SK-N-SH (cell line): ENCODE measurements at regions not wholly inside any gene's neighbourhood (a gene's known extent, or its start where the extent isn't known, plus 50 kb on each side); places are given as distances from the start of the nearest gene placed in this dataset.

Experiments
- CTCF ChIA-PET: fragments of 300-600, 350-600 bp; formaldehyde crosslinking; extraction: SDS; loops from one replicate; lab custom pipeline; 2021; lab: Yijun Ruan, JAX
- POLR2A ChIA-PET: fragments of 350-600 bp; sonication (Branson Sonifier 250); formaldehyde crosslinking; extraction: SDS; loops from one replicate; lab custom pipeline; 2020; ENCODE audit warnings: antibody characterized with exemption, inconsistent platforms; lab: Yijun Ruan, JAX
- DNase-seq: peaks from one replicate; pipeline ENCODE4 v3.0.0; 2012
- H2AFZ ChIP-seq: fragments of 200-600 bp; sonication (generic); 2 replicates; pipeline ENCODE4 v1.8.1; 2016; ENCODE audit warnings: antibody characterized with exemption, mild to moderate bottlenecking, low read depth
- H3F3A ChIP-seq: fragments of 200-600 bp; sonication (generic); replicated peaks from 2 replicates; pipeline ENCODE3; 2016; ENCODE audit warnings: antibody characterized with exemption, mild to moderate bottlenecking; ENCODE audit not compliant: insufficient read depth
- H3K27ac ChIP-seq, 2 experiments: fragments of 200-500 bp in 1 of 2; fragments of 200-600 bp in 1 of 2; sonication (Bioruptor generic) in 1 of 2; sonication (generic), shearing (Covaris generic) in 1 of 2; 2 replicates each; pipeline versions ENCODE4 v1.5.1 to v1.6.1; 2014 to 2016; ENCODE audit warnings: low read depth in 2 of 2, inconsistent platforms in 1 of 2, low read length in 1 of 2, mild to moderate bottlenecking in 1 of 2, mixed read lengths in 1 of 2
- H3K27me3 ChIP-seq: fragments of 200-600 bp; sonication (generic), shearing (Covaris generic); 2 replicates; pipeline ENCODE4 v1.6.1; 2016; ENCODE audit warnings: mixed run types; ENCODE audit not compliant: insufficient read depth
- H3K36me3 ChIP-seq, 2 experiments: fragments of 200-500 bp in 1 of 2; fragments of 200-600 bp in 1 of 2; sonication (Bioruptor generic) in 1 of 2; sonication (generic) in 1 of 2; replicated peaks in 1 of 2; 2 replicates each; pipeline versions ENCODE3 to v1.5.1; 2014 to 2016; ENCODE audit warnings: low read length in 1 of 2, mild to moderate bottlenecking in 1 of 2; ENCODE audit not compliant: insufficient read depth in 2 of 2, control insufficient read depth in 1 of 2
- H3K4me1 ChIP-seq, 2 experiments: fragments of 200-500 bp in 1 of 2; fragments of 200-600 bp in 1 of 2; sonication (Bioruptor generic) in 1 of 2; sonication (generic), shearing (Covaris generic) in 1 of 2; 2 replicates each; pipeline versions ENCODE4 v1.5.1 to v1.6.1; 2014 to 2016; ENCODE audit warnings: low read depth in 1 of 2, low read length in 1 of 2, mixed run types in 1 of 2; ENCODE audit not compliant: insufficient read depth in 2 of 2, control insufficient read depth in 1 of 2
- H3K4me2 ChIP-seq: fragments of 200-600 bp; sonication (generic), shearing (Covaris generic); 2 replicates; pipeline ENCODE4 v1.6.1; 2017; ENCODE audit warnings: mixed run types
- H3K4me3 ChIP-seq, 2 experiments: fragments of 200-500 bp in 1 of 2; fragments of 200-600 bp in 1 of 2; sonication (Bioruptor generic) in 1 of 2; sonication (generic), shearing (Covaris generic) in 1 of 2; 2 replicates each; pipeline versions ENCODE4 v1.5.1 to v1.8.1; 2014 to 2016; ENCODE audit warnings: low read depth in 2 of 2, inconsistent platforms in 1 of 2, low read length in 1 of 2, mild to moderate bottlenecking in 1 of 2, mixed read lengths in 1 of 2, moderate library complexity in 1 of 2
- H3K79me2 ChIP-seq: fragments of 200-600 bp; sonication (generic); 2 replicates; pipeline ENCODE4 v1.8.1; 2017; ENCODE audit warnings: mild to moderate bottlenecking; ENCODE audit not compliant: insufficient read depth
- H3K9ac ChIP-seq: fragments of 200-600 bp; sonication (generic); 2 replicates; pipeline ENCODE4 v1.6.1; 2017; ENCODE audit warnings: mixed run types
- H3K9me2 ChIP-seq: fragments of 200-600 bp; sonication (generic); 2 replicates; pipeline ENCODE4 v1.6.1; 2017; ENCODE audit warnings: mixed run types
- H3K9me3 ChIP-seq: fragments of 200-600 bp; sonication (generic); 2 replicates; pipeline ENCODE4 v1.6.1; 2017; ENCODE audit warnings: mixed run types, mild to moderate bottlenecking, moderate library complexity
- H4K20me1 ChIP-seq: fragments of 200-600 bp; sonication (generic); 2 replicates; pipeline ENCODE4 v1.6.1; 2017; ENCODE audit warnings: mild to moderate bottlenecking, mixed run types; ENCODE audit not compliant: insufficient read depth
- CHD2 ChIP-seq: fragments of 150-350 bp; IDR thresholded peaks from 2 replicates; pipeline ENCODE4 v1.6.1; 2018; ENCODE audit warnings: low read length; ENCODE audit not compliant: partially characterized antibody
- CTCF ChIP-seq: fragments of 200-600 bp; sonication (generic); IDR thresholded peaks from 2 replicates; pipeline ENCODE4 v1.6.1; 2017; ENCODE audit warnings: antibody characterized with exemption, mild to moderate bottlenecking, moderate library complexity
- ELF1 ChIP-seq: IDR thresholded peaks from 2 replicates; pipeline ENCODE4 v1.4.0; 2012
- EZH2phosphoT487 ChIP-seq: fragments of 200-600 bp; sonication (generic); IDR thresholded peaks from 2 replicates; pipeline ENCODE4 v1.6.1; 2017; ENCODE audit warnings: low read depth, mixed run types, mild to moderate bottlenecking, antibody characterized with exemption, moderate library complexity, borderline replicate concordance
- FOSL2 ChIP-seq: IDR thresholded peaks from 2 replicates; pipeline ENCODE4 v1.4.0; 2012; ENCODE audit warnings: low read depth, mild to moderate bottlenecking, moderate library complexity, borderline replicate concordance
- FOXJ3 ChIP-seq: sonication (generic); formaldehyde crosslinking; IDR thresholded peaks from 2 replicates; pipeline ENCODE4 v1.5.1; 2020; ENCODE audit warnings: mild to moderate bottlenecking, missing genetic modification reagents
- GABPA ChIP-seq: IDR thresholded peaks from 2 replicates; pipeline ENCODE4 v1.4.0; 2012; ENCODE audit warnings: low read depth, mild to moderate bottlenecking
- GATA2 ChIP-seq: sonication (generic); formaldehyde crosslinking; IDR thresholded peaks from 2 replicates; pipeline ENCODE4 v1.5.0; 2020; ENCODE audit warnings: mild to moderate bottlenecking, missing genetic modification reagents
- IRF3 ChIP-seq: fragments of 150-350 bp; IDR thresholded peaks from 2 replicates; pipeline ENCODE4 v1.6.1; 2016; ENCODE audit warnings: mild to moderate bottlenecking, low read depth, low read length
- JUND ChIP-seq: IDR thresholded peaks from 2 replicates; pipeline ENCODE4 v1.4.0; 2012
- MAX ChIP-seq: IDR thresholded peaks from 2 replicates; pipeline ENCODE4 v1.4.0; 2012; ENCODE audit warnings: low read depth
- MEF2A ChIP-seq: IDR thresholded peaks from 2 replicates; pipeline ENCODE4 v1.4.0; 2012; ENCODE audit warnings: low read depth, borderline replicate concordance
- MXI1 ChIP-seq: IDR thresholded peaks from 2 replicates; pipeline ENCODE4 v1.6.1; 2012; ENCODE audit warnings: mild to moderate bottlenecking, low read depth, low read length, improper control_type of control experiment
- NRF1 ChIP-seq: IDR thresholded peaks from 2 replicates; pipeline ENCODE4 v1.6.1; 2012; ENCODE audit warnings: low read depth, mild to moderate bottlenecking, low read length
- PBX3 ChIP-seq: IDR thresholded peaks from 2 replicates; pipeline ENCODE4; 2012
- POLR2AphosphoS5 ChIP-seq: IDR thresholded peaks from 2 replicates; pipeline ENCODE4 v1.6.1; 2012; ENCODE audit warnings: low read depth, low read length
- RAD21 ChIP-seq: IDR thresholded peaks from 2 replicates; pipeline ENCODE4 v1.6.1; 2012; ENCODE audit warnings: mild to moderate bottlenecking, low read length
- RCOR1 ChIP-seq: fragments of 150-350 bp; IDR thresholded peaks from 2 replicates; pipeline ENCODE4 v1.6.1; 2017; ENCODE audit warnings: antibody characterized with exemption, low read length
- TCF12 ChIP-seq: IDR thresholded peaks from 2 replicates; pipeline ENCODE4 v1.4.0; 2012
- TEAD4 ChIP-seq: IDR thresholded peaks from 2 replicates; pipeline ENCODE4 v1.4.0; 2012; ENCODE audit warnings: mild to moderate bottlenecking, borderline replicate concordance; ENCODE audit not compliant: insufficient read depth
- YY1 ChIP-seq: IDR thresholded peaks from 2 replicates; pipeline ENCODE4 v1.4.0; 2012; ENCODE audit warnings: low read depth, mild to moderate bottlenecking
- WGBS: methylation state at CpG from one replicate; pipeline ENCODE4 v1.1.6; 2017; ENCODE audit warnings: low lambda C conversion rate; 5-methylcytosine and 5-hydroxymethylcytosine counted together
- TF ChIP-seq, protein P1 (sequence below): fragments of 150-350 bp; IDR thresholded peaks from 2 replicates; pipeline ENCODE4 v1.6.1; 2017; ENCODE audit warnings: antibody characterized with exemption, low read length, low read depth, borderline replicate concordance

- H3K79me2 ChIP-seq = no peaks in the 10 kb centered on the region
- no peak overlapping the region for H3K27ac ChIP-seq
- TF ChIP-seq ELF1 = no peak
- TF ChIP-seq, protein P1, sequence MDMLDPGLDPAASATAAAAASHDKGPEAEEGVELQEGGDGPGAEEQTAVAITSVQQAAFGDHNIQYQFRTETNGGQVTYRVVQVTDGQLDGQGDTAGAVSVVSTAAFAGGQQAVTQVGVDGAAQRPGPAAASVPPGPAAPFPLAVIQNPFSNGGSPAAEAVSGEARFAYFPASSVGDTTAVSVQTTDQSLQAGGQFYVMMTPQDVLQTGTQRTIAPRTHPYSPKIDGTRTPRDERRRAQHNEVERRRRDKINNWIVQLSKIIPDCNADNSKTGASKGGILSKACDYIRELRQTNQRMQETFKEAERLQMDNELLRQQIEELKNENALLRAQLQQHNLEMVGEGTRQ = no peak
- no peak for TF ChIP-seq POLR2AphosphoS5
- no peak for TF ChIP-seq EZH2phosphoT487
- TF ChIP-seq RCOR1 = no peak
- TF ChIP-seq MAX = no peak
- no peak for TF ChIP-seq MXI1
- no peak for TF ChIP-seq TCF12
- TF ChIP-seq PBX3 = no peak
- TF ChIP-seq JUND = no peak
- no peak for TF ChIP-seq FOSL2
- TF ChIP-seq MEF2A = no peak
- no peak for TF ChIP-seq CHD2
- no peak for TF ChIP-seq GATA2 (CRISPR knock-in tag)
- no peak for TF ChIP-seq RAD21
- no peak for TF ChIP-seq TEAD4
- ChIA-PET CTCF (interaction anchor here (1.7 kb wide), 1 partner anchor 365 kb away, joined by 4 read pairs; no protein-coding TSS in a partner anchor), POLR2A (no interaction called here)
- no peaks in the 10 kb centered on the region for H4K20me1 ChIP-seq
- H3F3A ChIP-seq = no peaks in the 10 kb centered on the region
- WGBS = 88% methylated on average over 1 of the region's 1 CpG
- no peaks in the 10 kb centered on the region for H3K36me3 ChIP-seq
- no peaks in the 10 kb centered on the region for H3K9me2 ChIP-seq
- no peak for DNase-seq
- no peak overlapping the region for H3K9ac ChIP-seq
- no peak overlapping the region for H3K4me2 ChIP-seq
- H3K27me3 ChIP-seq = no peaks in the 10 kb centered on the region
- no peaks in the 10 kb centered on the region for H3K9me3 ChIP-seq
- no peak overlapping the region for H3K4me3 ChIP-seq
- H2AFZ ChIP-seq = no peak overlapping the region
- no peaks in the 10 kb centered on the region for H3K4me1 ChIP-seq
Observed at GRCh38 chr3:31133541-31133940, 239.1 kb upstream of the GADL1 start.

DNA sequence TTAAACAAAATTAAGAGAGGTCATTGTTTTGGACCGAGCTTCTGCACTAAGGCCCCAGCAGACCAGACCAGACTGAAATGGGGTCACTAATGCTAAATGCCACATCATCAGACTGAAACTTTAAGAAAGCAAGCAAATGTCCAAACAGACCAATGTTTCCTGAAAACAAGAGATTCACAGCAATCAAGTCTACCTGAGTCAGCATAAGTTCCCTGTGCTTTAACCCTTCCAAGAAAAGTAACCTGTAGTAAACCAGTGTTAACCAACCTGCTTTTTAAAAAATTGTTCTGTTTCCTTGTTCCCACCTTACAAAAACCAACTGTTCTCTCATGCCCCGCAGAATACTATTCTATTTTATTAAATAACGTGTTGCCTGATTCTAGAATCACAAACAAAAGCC is 241.1 kb upstream of the GADL1 start:
- WGBS = 52% methylated on average over 3 of the region's 3 CpGs
- no peak for TF ChIP-seq RAD21
- TF ChIP-seq, protein P1 = no peak
- no peak for TF ChIP-seq MXI1
- TF ChIP-seq RCOR1 = no peak
- TF ChIP-seq IRF3 = no peak
- TF ChIP-seq GABPA = no peak
- TF ChIP-seq YY1 = no peak
- TF ChIP-seq NRF1 = no peak
- TF ChIP-seq GATA2 (CRISPR knock-in tag) = no peak
- no peak for TF ChIP-seq JUND
- TF ChIP-seq PBX3 = no peak
- TF ChIP-seq FOXJ3 (CRISPR knock-in tag) = no peak
- TF ChIP-seq CTCF = no peak
- TF ChIP-seq CHD2 = no peak

More for the DNA sequence above, 241.1 kb upstream of the GADL1 start:
- Histone ChIP-seq H3K27ac (no peak overlapping the region), H3K4me2 (no peak overlapping the region), H3K79me2 (no peaks in the 10 kb centered on the region), H3K4me3 (no peak overlapping the region), H4K20me1 (no peaks in the 10 kb centered on the region), H3K4me1 (no peaks in the 10 kb centered on the region), H3K9me2 (no peaks in the 10 kb centered on the region), H3K9ac (no peak overlapping the region), H3K36me3 (no peaks in the 10 kb centered on the region), H2AFZ (no peak overlapping the region), H3K9me3 (no peaks in the 10 kb centered on the region), H3F3A (no peaks in the 10 kb centered on the region), H3K27me3 (no peaks in the 10 kb centered on the region)
- ChIA-PET CTCF (interaction anchor here (0.6 kb wide), 1 partner anchor 132 kb away, joined by 3 read pairs; no protein-coding TSS in a partner anchor), POLR2A (no interaction called here)
- no peak for DNase-seq
